ENCODE measurements at regions not wholly inside any gene's neighbourhood (a gene's known extent, or its start where the extent isn't known, plus 50 kb on each side); places are given as distances from the start of the nearest gene placed in this dataset.

GRCh38 chr2:226155093-226155875 lies 644.3 kb downstream of the IRS1 start:
- POLR2A ChIA-PET = no interaction called here
- Mint-ChIP-seq H3K27me3 (peaks cover 12% of the 10 kb centered on the region), H3K4me3 (no peak overlapping the region), H3K9me3 (no peaks in the 10 kb centered on the region), H3K36me3 (ENCODE audit: low read depth) (no peaks in the 10 kb centered on the region), H3K27ac (no peak overlapping the region), H3K4me1 (ENCODE audit: low read depth) (no peaks in the 10 kb centered on the region)
- CTCF ChIA-PET = no interaction called here
- TF ChIP-seq CTCF (IDR thresholded peaks at IDR 0.05) = no peak
- no peak for DNase-seq
- intact Hi-C loops (cut with micrococcal nuclease) = no loop called here
- ATAC-seq = no peak

DNA sequence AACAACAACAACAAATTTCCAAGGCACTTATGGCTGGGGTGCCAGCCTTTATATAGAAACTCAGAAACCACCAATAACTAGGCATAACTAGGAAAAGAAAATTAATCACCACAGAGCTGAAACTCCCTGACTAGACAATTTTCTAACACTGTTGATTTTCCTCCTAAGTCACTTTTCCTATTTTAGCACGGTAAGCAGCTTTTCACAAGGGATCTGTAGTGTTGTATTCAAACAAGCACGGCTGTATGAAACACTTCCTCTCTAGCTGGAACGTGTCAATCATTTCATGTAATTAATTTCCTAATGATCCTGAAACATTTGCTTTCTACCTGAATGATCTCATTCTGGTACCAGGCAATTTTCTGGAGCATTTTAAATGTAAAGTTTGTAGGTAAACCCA lies 645.0 kb downstream of the IRS1 start:
- DNase-seq (no peak), ATAC-seq (no peak)
- CTCF ChIA-PET = no interaction called here
- H3K36me3 Mint-ChIP-seq (ENCODE audit: low read depth) = no peaks in the 10 kb centered on the region
- peaks cover 12% of the 10 kb centered on the region for H3K27me3 Mint-ChIP-seq
- no peak overlapping the region for H3K4me3 Mint-ChIP-seq
- H3K27ac Mint-ChIP-seq = no peak overlapping the region
- POLR2A ChIA-PET = no interaction called here
- no peak for TF ChIP-seq CTCF (IDR thresholded peaks at IDR 0.05)
- no peaks in the 10 kb centered on the region for H3K4me1 Mint-ChIP-seq (ENCODE audit: low read depth)
- intact Hi-C loops (cut with micrococcal nuclease) = no loop called here
- H3K9me3 Mint-ChIP-seq = no peaks in the 10 kb centered on the region

- Mint-ChIP-seq H3K36me3 (ENCODE audit: low read depth) (no peaks in the 10 kb centered on the region), H3K27me3 (peaks cover 12% of the 10 kb centered on the region), H3K9me3 (no peaks in the 10 kb centered on the region), H3K4me3 (no peak overlapping the region), H3K27ac (no peak overlapping the region), H3K4me1 (ENCODE audit: low read depth) (no peaks in the 10 kb centered on the region)
- intact Hi-C loops (cut with micrococcal nuclease) = no loop called here
- ATAC-seq = no peak
- POLR2A ChIA-PET = no interaction called here
- DNase-seq = no peak
- TF ChIP-seq CTCF (IDR thresholded peaks at IDR 0.05) = no peak
- CTCF ChIA-PET = no interaction called here
Observed at GRCh38 chr2:226153553-226153952, 646.1 kb downstream of the IRS1 start.

- Mint-ChIP-seq H3K27ac (no peak overlapping the region), H3K4me1 (ENCODE audit: low read depth) (no peaks in the 10 kb centered on the region), H3K27me3 (peaks cover 6% of the 10 kb centered on the region), H3K9me3 (no peaks in the 10 kb centered on the region), H3K36me3 (ENCODE audit: low read depth) (no peaks in the 10 kb centered on the region), H3K4me3 (no peak overlapping the region)
- POLR2A ChIA-PET = interaction anchor here (0.7 kb wide), 1 partner anchor 94 kb away, joined by 3 read pairs; no protein-coding TSS in a partner anchor
- intact Hi-C loops (cut with micrococcal nuclease) = no loop called here
- TF ChIP-seq CTCF (IDR thresholded peaks at IDR 0.05) = no peak
- DNase-seq (no peak), ATAC-seq (no peak)
- CTCF ChIA-PET = no interaction called here
Observed at GRCh38 chr2:226151157-226151556, 648.5 kb downstream of the IRS1 start.

DNA sequence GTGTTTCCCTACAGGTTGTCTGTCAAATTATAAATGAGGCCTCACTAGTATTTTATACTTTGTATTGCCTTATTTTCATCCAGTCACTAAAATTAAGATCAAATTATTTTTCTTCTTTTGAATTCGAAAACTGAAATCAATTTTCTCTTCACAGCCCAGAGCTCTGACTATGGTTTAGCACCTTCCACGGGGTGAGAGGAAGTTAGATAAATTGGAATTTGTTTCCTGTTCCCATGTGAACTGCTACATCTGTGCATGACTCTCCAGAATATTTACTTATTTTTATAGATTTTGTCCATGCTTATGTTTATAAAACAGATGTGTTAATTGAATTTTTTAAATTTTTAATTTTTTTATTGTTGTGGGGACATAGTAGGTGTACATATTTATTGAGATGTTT lies 656.5 kb downstream of the IRS1 start:
- Mint-ChIP-seq H3K36me3 (ENCODE audit: low read depth) (no peaks in the 10 kb centered on the region), H3K27ac (no peak overlapping the region), H3K27me3 (no peaks in the 10 kb centered on the region), H3K9me3 (no peaks in the 10 kb centered on the region), H3K4me3 (no peak overlapping the region), H3K4me1 (ENCODE audit: low read depth) (no peaks in the 10 kb centered on the region)
- no peak for DNase-seq
- ChIA-PET POLR2A (no interaction called here), CTCF (no interaction called here)
- intact Hi-C loops (cut with micrococcal nuclease) = no loop called here
- no peak for TF ChIP-seq CTCF (IDR thresholded peaks at IDR 0.05)
- ATAC-seq = no peak
